K562 (cell line): ENCODE measurements at regions not wholly inside any gene's neighbourhood (a gene's known extent, or its start where the extent isn't known, plus 50 kb on each side); places are given as distances from the start of the nearest gene placed in this dataset.

Experiments
- BRCA1 ChIP-seq, 2 experiments: fragments of 450-650 bp in 1 of 2; sonication (generic) in 1 of 2; formaldehyde crosslinking in 1 of 2; IDR thresholded peaks; 2 replicates each; pipeline versions ENCODE4 v1.5.0 to v1.6.1; 2017 to 2020; ENCODE audit warnings: mild to moderate bottlenecking in 1 of 2, missing genetic modification reagents in 1 of 2
- GATAD2A ChIP-seq: fragments of 450-650 bp; IDR thresholded peaks from 2 replicates; pipeline ENCODE4 v1.6.1; 2017
- MAFF ChIP-seq: IDR thresholded peaks from 2 replicates; pipeline ENCODE4 v1.6.1; 2012; ENCODE audit warnings: low read length, improper control_type of control experiment
- PCBP1 ChIP-seq: fragments of 200-400 bp; formaldehyde crosslinking; IDR thresholded peaks from 2 replicates; pipeline ENCODE4 v1.6.1; 2018; ENCODE audit warnings: mild to moderate bottlenecking, low read depth, low read length; ENCODE audit not compliant: poor library complexity, severe bottlenecking
- PRPF4 ChIP-seq: fragments of 200-400 bp; formaldehyde crosslinking; IDR thresholded peaks from one replicate; pipeline ENCODE4 v1.6.1; 2017; ENCODE audit warnings: low read length, low read depth, mild to moderate bottlenecking; ENCODE audit not compliant: insufficient read depth, poor library complexity, severe bottlenecking
- PTRF ChIP-seq: fragments of 450-650 bp; IDR thresholded peaks from 2 replicates; pipeline ENCODE4 v1.6.1; 2016; ENCODE audit warnings: mild to moderate bottlenecking, missing genetic modification characterization, missing compliant biosample characterization
- SAFB2 ChIP-seq: fragments of 200-400 bp; formaldehyde crosslinking; IDR thresholded peaks from 2 replicates; pipeline ENCODE4 v1.6.1; 2018; ENCODE audit warnings: borderline replicate concordance, low read length, low read depth, moderate library complexity; ENCODE audit not compliant: severe bottlenecking
- SMAD3 ChIP-seq: fragments of 450-650 bp; formaldehyde crosslinking; conservative IDR thresholded peaks from 2 replicates; pipeline ENCODE4 v1.4.0; 2020; ENCODE audit warnings: mild to moderate bottlenecking
- SREBF1 ChIP-seq: fragments of 150-350 bp; IDR thresholded peaks from 2 replicates; pipeline ENCODE4 v1.6.1; 2014; ENCODE audit warnings: antibody characterized with exemption, low read depth, low read length, borderline replicate concordance
- STAG1 ChIP-seq: sonication (generic); formaldehyde crosslinking; IDR thresholded peaks from 2 replicates; pipeline ENCODE4 v1.5.0; 2020; ENCODE audit warnings: missing genetic modification reagents, borderline replicate concordance
- STAT5A ChIP-seq: IDR thresholded peaks from 2 replicates; pipeline ENCODE4 v1.6.1; 2012; ENCODE audit warnings: low read length, inconsistent platforms, borderline replicate concordance
- ZBTB1 ChIP-seq: sonication (generic); formaldehyde crosslinking; IDR thresholded peaks from 2 replicates; pipeline ENCODE4 v1.8.1; 2023; ENCODE audit warnings: missing genetic modification reagents, low read depth, mild to moderate bottlenecking, borderline replicate concordance
- ZNF384 ChIP-seq: IDR thresholded peaks from 2 replicates; pipeline ENCODE4 v1.6.1; 2012; ENCODE audit warnings: low read depth, low read length, improper control_type of control experiment
- TF ChIP-seq, protein P1 (sequence below): fragments of 250-450 bp; sonication (Bioruptor Pico); IDR thresholded peaks from 2 replicates; pipeline ENCODE4 v1.8.0; 2021; ENCODE audit warnings: moderate library complexity, mild to moderate bottlenecking, inconsistent platforms
- TF ChIP-seq, protein P2 (sequence below): fragments of 450-650 bp; formaldehyde crosslinking; IDR thresholded peaks from 2 replicates; pipeline ENCODE4 v1.4.0; 2020; ENCODE audit warnings: mild to moderate bottlenecking, moderate library complexity
- TF ChIP-seq, protein P3 (sequence below): IDR thresholded peaks from 2 replicates; pipeline ENCODE4 v1.6.1; 2016; ENCODE audit warnings: missing genetic modification characterization, missing compliant biosample characterization
- TF ChIP-seq, protein P4 (sequence below): sonication (generic); formaldehyde crosslinking; IDR thresholded peaks from 2 replicates; pipeline ENCODE4 v1.8.0; 2022; ENCODE audit warnings: missing genetic modification reagents, mild to moderate bottlenecking, moderate library complexity, borderline replicate concordance
- TF ChIP-seq, protein P5 (sequence below): fragments of 250-450 bp; sonication (Bioruptor Pico); IDR thresholded peaks from 2 replicates; pipeline ENCODE4 v1.6.1; 2021; ENCODE audit warnings: mild to moderate bottlenecking
- TF ChIP-seq, protein P6 (sequence below): sonication (generic); formaldehyde crosslinking; IDR thresholded peaks from 2 replicates; pipeline ENCODE4 v1.8.1; 2023; ENCODE audit warnings: mild to moderate bottlenecking, missing genetic modification reagents

DNA sequence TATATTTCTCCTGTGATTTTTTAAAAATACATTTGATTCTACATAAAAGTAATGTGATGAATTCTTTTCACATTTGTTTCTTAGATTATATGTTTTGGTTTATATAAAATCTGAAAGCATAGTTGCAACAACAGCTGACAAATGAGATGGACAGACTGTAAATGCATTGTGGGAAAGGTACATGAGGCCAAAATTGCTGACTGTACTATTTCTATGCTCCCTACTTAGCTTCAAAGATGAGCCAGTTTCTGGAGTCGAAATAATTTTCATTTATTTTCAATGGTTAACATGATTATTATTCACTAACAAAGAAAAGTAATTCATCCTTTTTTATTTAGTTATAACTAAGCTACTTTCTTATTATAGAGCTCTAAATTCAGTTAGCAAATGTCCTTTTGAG is 441.3 kb upstream of the CCNG1 start (continued):
- TF ChIP-seq, protein P1, sequence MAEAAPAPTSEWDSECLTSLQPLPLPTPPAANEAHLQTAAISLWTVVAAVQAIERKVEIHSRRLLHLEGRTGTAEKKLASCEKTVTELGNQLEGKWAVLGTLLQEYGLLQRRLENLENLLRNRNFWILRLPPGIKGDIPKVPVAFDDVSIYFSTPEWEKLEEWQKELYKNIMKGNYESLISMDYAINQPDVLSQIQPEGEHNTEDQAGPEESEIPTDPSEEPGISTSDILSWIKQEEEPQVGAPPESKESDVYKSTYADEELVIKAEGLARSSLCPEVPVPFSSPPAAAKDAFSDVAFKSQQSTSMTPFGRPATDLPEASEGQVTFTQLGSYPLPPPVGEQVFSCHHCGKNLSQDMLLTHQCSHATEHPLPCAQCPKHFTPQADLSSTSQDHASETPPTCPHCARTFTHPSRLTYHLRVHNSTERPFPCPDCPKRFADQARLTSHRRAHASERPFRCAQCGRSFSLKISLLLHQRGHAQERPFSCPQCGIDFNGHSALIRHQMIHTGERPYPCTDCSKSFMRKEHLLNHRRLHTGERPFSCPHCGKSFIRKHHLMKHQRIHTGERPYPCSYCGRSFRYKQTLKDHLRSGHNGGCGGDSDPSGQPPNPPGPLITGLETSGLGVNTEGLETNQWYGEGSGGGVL (CRISPR knock-in tag): no peak
- TF ChIP-seq, protein P2, sequence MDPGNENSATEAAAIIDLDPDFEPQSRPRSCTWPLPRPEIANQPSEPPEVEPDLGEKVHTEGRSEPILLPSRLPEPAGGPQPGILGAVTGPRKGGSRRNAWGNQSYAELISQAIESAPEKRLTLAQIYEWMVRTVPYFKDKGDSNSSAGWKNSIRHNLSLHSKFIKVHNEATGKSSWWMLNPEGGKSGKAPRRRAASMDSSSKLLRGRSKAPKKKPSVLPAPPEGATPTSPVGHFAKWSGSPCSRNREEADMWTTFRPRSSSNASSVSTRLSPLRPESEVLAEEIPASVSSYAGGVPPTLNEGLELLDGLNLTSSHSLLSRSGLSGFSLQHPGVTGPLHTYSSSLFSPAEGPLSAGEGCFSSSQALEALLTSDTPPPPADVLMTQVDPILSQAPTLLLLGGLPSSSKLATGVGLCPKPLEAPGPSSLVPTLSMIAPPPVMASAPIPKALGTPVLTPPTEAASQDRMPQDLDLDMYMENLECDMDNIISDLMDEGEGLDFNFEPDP (CRISPR knock-in tag): no peak
- TF ChIP-seq MAFF (peak; percentile 79), STAG1 (no peak), PTRF (tag) (no peak), PCBP1 (no peak), SREBF1 (no peak), GATAD2A (no peak), BRCA1 (IDR thresholded peaks at IDR 0.05) (no peak), BRCA1 (CRISPR knock-in tag; IDR thresholded peaks at IDR 0.05) (no peak), ZNF384 (no peak), STAT5A (no peak), ZBTB1 (no peak), SMAD3 (no peak), PRPF4 (no peak), SAFB2 (no peak)
- TF ChIP-seq, protein P3, sequence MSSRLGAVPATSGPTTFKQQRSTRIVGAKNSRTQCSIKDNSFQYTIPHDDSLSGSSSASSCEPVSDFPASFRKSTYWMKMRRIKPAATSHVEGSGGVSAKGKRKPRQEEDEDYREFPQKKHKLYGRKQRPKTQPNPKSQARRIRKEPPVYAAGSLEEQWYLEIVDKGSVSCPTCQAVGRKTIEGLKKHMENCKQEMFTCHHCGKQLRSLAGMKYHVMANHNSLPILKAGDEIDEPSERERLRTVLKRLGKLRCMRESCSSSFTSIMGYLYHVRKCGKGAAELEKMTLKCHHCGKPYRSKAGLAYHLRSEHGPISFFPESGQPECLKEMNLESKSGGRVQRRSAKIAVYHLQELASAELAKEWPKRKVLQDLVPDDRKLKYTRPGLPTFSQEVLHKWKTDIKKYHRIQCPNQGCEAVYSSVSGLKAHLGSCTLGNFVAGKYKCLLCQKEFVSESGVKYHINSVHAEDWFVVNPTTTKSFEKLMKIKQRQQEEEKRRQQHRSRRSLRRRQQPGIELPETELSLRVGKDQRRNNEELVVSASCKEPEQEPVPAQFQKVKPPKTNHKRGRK: no peak
- TF ChIP-seq, protein P4, sequence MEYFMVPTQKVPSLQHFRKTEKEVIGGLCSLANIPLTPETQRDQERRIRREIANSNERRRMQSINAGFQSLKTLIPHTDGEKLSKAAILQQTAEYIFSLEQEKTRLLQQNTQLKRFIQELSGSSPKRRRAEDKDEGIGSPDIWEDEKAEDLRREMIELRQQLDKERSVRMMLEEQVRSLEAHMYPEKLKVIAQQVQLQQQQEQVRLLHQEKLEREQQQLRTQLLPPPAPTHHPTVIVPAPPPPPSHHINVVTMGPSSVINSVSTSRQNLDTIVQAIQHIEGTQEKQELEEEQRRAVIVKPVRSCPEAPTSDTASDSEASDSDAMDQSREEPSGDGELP: no peak
- TF ChIP-seq, protein P5, sequence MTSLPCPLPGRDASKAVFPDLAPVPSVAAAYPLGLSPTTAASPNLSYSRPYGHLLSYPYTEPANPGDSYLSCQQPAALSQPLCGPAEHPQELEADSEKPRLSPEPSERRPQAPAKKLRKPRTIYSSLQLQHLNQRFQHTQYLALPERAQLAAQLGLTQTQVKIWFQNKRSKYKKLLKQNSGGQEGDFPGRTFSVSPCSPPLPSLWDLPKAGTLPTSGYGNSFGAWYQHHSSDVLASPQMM (CRISPR knock-in tag): no peak
- TF ChIP-seq, protein P6, sequence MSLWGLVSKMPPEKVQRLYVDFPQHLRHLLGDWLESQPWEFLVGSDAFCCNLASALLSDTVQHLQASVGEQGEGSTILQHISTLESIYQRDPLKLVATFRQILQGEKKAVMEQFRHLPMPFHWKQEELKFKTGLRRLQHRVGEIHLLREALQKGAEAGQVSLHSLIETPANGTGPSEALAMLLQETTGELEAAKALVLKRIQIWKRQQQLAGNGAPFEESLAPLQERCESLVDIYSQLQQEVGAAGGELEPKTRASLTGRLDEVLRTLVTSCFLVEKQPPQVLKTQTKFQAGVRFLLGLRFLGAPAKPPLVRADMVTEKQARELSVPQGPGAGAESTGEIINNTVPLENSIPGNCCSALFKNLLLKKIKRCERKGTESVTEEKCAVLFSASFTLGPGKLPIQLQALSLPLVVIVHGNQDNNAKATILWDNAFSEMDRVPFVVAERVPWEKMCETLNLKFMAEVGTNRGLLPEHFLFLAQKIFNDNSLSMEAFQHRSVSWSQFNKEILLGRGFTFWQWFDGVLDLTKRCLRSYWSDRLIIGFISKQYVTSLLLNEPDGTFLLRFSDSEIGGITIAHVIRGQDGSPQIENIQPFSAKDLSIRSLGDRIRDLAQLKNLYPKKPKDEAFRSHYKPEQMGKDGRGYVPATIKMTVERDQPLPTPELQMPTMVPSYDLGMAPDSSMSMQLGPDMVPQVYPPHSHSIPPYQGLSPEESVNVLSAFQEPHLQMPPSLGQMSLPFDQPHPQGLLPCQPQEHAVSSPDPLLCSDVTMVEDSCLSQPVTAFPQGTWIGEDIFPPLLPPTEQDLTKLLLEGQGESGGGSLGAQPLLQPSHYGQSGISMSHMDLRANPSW (CRISPR knock-in tag): no peak
